Effector memory CD8-positive, alpha-beta T cell (primary cell): ENCODE measurements at regions not wholly inside any gene's neighbourhood (a gene's known extent, or its start where the extent isn't known, plus 50 kb on each side); places are given as distances from the start of the nearest gene placed in this dataset.

Experiments used
- ATAC-seq: fragments of 150-1000 bp; cut with Tn5 transposase; replicated peaks from 2 replicates; pipeline ENCODE4 v1.10.0; 2021; ENCODE audit warnings: mild to moderate bottlenecking, moderate library complexity
- DNase-seq, 3 experiments: peaks; one replicate each; pipeline ENCODE4 v3.0.0; 2021
- H3K27ac Mint-ChIP-seq, 2 donors: one replicate each; pipeline ENCODE4 v1.8.0; 2022; ENCODE audit warnings: mild to moderate bottlenecking in 2 of 2, mixed read lengths in 2 of 2, moderate library complexity in 2 of 2
- H3K27me3 Mint-ChIP-seq, 2 donors: one replicate each; pipeline ENCODE4 v1.8.0; 2022; ENCODE audit warnings: mixed read lengths in 2 of 2
- H3K36me3 Mint-ChIP-seq: one replicate; pipeline ENCODE4 v1.8.0; 2022; ENCODE audit warnings: mild to moderate bottlenecking, moderate library complexity, mixed read lengths; ENCODE audit not compliant: insufficient read depth
- H3K4me1 Mint-ChIP-seq, 2 donors: one replicate each; pipeline ENCODE4 v1.8.0; 2022; ENCODE audit warnings: low read depth in 2 of 2, mixed read lengths in 2 of 2
- H3K4me3 Mint-ChIP-seq, 2 donors: one replicate each; pipeline ENCODE4 v1.8.0; 2022; ENCODE audit warnings: mild to moderate bottlenecking in 2 of 2, mixed read lengths in 2 of 2, moderate library complexity in 2 of 2
- H3K9me3 Mint-ChIP-seq, 2 donors: one replicate each; pipeline ENCODE4 v1.8.0; 2022; ENCODE audit warnings: mixed read lengths in 2 of 2

DNA sequence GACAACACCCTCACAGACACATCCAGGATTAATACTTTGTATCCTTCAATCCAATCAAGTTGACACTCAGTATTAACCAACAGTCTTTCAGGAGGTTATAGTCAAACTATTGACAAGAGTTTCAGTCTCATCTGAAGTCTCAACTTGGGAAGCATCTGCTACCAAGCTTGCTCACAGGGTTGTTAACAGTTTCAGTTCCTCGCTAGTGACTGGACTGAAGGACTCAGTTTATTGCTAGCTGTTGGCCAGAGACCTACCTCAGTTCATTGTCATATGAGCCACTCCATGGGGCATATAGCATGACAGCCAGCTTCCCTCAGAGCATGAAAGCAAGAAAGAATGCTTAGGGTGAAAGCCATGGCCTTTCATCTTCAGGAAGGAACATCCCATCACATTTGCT lies 228.6 kb downstream of the EPHA4 start:
- no peak for DNase-seq
- Mint-ChIP-seq H3K9me3 (no peaks in the 10 kb centered on the region), H3K27me3 (peaks cover 24 to 33% of the 10 kb centered on the region in 2 donors), H3K4me3 (no peak overlapping the region), H3K36me3 (peaks cover 3% of the 10 kb centered on the region), H3K4me1 (no peaks in the 10 kb centered on the region), H3K27ac (no peak overlapping the region)
- ATAC-seq = no peak

DNA sequence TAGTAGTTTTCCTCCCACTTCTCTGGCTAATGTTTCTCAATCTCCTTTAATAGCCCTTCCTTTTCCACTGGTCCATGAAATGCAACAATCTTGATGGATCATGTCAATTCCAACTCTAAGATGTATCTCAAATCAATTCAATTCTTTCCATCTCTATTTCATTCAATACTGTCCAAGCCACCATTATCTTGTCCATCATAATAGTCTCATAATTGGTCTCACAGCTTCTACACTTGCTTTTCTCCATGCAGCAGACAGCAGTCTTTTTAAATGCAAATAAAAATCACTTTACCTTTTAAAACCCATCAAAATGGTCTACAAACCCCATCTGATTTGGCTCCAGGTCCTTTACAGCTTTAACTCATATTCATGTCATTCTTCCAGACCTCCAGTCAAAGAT lies 226.6 kb downstream of the EPHA4 start:
- no peak overlapping the region for H3K27ac Mint-ChIP-seq
- H3K36me3 Mint-ChIP-seq = peaks cover 3% of the 10 kb centered on the region
- no peaks in the 10 kb centered on the region for H3K4me1 Mint-ChIP-seq
- no peak for DNase-seq
- ATAC-seq = no peak
- no peaks in the 10 kb centered on the region for H3K9me3 Mint-ChIP-seq
- no peak overlapping the region for H3K4me3 Mint-ChIP-seq
- peaks cover 31 to 44% of the 10 kb centered on the region in 2 donors for H3K27me3 Mint-ChIP-seq

DNA sequence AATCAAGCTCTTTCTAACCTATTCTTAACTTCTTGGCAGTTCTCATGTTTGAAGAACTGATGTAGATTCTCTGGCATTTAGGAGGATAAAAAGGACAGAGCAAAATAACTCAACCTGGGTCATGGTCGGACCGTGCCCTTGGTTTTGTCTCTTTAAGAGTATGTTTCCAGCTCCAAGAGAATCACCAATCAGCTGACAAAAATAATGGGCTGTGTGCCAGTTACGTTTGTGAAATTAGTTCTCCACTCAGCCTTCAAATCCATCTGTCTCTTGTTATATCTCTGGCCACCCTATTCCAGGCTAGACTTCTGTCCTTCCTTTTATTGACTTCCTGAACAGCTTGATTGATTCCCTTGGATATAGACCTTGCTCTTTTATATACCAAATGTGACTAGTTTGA lies 225.7 kb downstream of the EPHA4 start:
- no peaks in the 10 kb centered on the region for H3K9me3 Mint-ChIP-seq
- peaks cover 3% of the 10 kb centered on the region for H3K36me3 Mint-ChIP-seq
- peaks cover 31 to 44% of the 10 kb centered on the region in 2 donors for H3K27me3 Mint-ChIP-seq
- H3K4me1 Mint-ChIP-seq = no peaks in the 10 kb centered on the region
- no peak overlapping the region for H3K27ac Mint-ChIP-seq
- DNase-seq = no peak
- ATAC-seq = no peak
- H3K4me3 Mint-ChIP-seq = no peak overlapping the region

DNA sequence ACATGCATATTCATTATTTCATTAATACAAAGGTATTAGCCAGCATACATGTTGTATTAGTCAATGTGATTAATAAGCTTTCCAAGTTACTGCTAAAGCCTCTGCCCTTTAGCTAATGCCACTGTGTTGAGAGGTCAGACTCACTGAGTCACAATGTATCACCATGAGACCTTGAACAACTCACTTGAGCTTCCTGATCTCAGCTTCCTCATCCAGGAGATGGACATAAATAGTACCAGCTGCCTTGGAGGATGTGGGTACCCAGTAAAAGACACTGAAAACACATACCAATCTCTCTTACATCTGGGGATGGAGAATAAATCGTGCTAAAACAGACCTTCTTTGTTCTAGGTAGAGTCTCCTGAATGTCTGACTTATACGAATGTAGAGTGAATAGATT lies 224.6 kb downstream of the EPHA4 start:
- no peak for ATAC-seq
- Mint-ChIP-seq H3K4me1 (no peaks in the 10 kb centered on the region), H3K36me3 (peaks cover 3% of the 10 kb centered on the region), H3K4me3 (no peak overlapping the region), H3K9me3 (no peaks in the 10 kb centered on the region), H3K27ac (no peak overlapping the region), H3K27me3 (peaks cover 34 to 48% of the 10 kb centered on the region in 2 donors)
- no peak for DNase-seq

DNA sequence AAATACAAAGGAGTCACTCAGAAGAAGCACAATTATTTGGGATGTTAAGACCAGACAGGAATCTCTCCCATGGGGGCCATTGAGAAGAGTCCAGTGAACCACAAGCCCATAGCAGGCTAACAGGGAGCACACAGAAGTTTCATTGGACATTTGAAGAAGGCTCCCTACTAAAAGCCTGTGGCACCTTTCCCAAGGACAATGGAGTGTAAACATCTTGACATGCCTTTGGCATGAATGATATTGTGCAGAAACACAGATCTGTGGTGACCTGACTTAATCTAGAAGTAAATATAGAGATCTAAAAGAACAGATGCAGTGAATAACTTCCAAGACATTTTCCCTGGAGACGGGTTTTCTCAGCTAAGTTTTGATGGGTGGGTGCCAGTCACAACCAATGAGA lies 221.5 kb downstream of the EPHA4 start:
- peaks cover 0 to 2% of the 10 kb centered on the region in 2 donors for H3K9me3 Mint-ChIP-seq
- no peak for DNase-seq
- no peaks in the 10 kb centered on the region for H3K4me1 Mint-ChIP-seq
- peaks cover 3% of the 10 kb centered on the region for H3K36me3 Mint-ChIP-seq
- ATAC-seq = no peak
- no peak overlapping the region for H3K27ac Mint-ChIP-seq
- no peak overlapping the region for H3K4me3 Mint-ChIP-seq
- peaks cover 46 to 50% of the 10 kb centered on the region in 2 donors for H3K27me3 Mint-ChIP-seq

DNA sequence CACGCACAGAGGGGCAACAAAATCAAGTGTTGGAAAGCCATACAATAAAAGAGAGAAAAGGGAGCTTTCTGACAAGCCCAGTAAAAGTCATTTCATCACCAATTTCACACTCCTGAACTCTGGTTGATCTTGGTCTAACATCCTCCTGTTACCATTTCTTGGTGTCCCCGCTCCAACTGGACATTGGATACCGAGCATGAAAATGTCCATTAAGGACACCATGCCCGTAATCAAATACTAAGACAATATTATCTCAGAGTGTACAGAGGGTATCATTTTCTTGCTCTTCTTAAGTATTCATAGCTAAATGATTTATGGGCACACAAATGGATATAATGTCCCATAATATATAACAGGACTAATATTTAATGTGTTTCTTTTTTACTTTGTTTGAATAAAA lies 218.9 kb downstream of the EPHA4 start:
- Mint-ChIP-seq H3K27me3 (peaks cover 32 to 41% of the 10 kb centered on the region in 2 donors), H3K27ac (no peak overlapping the region), H3K9me3 (peaks cover 0 to 2% of the 10 kb centered on the region in 2 donors), H3K4me3 (no peak overlapping the region), H3K36me3 (peaks cover 2% of the 10 kb centered on the region), H3K4me1 (no peaks in the 10 kb centered on the region)
- DNase-seq (no peak), ATAC-seq (no peak)

DNA sequence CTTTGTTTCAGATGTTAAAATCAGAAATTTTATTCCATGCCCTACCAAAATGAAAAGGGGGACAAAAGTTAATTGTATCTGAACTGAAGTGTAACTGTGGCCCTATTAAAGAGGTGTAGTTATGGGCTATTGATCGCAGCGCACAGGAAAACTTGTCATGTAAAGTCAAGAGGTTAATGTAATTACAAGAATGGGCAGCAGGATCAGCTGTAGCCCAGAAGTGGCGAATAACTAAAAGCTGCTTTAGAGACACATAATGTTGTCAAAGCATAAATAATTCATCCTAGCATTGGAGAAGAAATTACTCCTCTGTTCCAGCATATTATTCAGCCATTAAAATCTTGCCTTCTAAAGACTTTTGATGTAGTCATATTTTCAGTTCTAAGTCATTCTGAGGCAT lies 211.8 kb downstream of the EPHA4 start:
- Mint-ChIP-seq H3K9me3 (no peaks in the 10 kb centered on the region), H3K27me3 (peaks cover 9 to 19% of the 10 kb centered on the region in 2 donors), H3K27ac (no peak overlapping the region), H3K4me1 (no peaks in the 10 kb centered on the region), H3K36me3 (no peaks in the 10 kb centered on the region), H3K4me3 (no peak overlapping the region)
- no peak for DNase-seq
- ATAC-seq = no peak

DNA sequence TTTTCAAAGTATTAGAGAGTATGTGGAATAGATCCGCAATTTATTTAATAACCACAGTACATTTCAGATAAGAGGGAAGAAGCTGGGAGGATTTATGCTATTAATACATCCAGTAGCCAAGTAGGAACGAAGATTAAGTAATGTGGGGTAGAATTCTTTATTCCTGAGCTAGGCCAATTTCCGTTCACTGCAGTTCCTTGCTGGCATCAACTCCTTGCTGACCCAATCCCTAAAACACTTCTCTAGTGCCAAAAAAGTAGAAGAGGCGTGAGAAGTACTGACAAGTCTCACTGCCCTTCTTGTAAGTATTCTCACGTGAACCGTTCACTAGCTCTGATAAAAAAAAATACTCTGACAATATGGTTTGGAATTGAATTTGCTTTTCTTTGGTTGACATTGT lies 211.4 kb downstream of the EPHA4 start:
- Mint-ChIP-seq H3K27me3 (peaks cover 9 to 18% of the 10 kb centered on the region in 2 donors), H3K4me1 (no peaks in the 10 kb centered on the region), H3K9me3 (no peaks in the 10 kb centered on the region), H3K4me3 (no peak overlapping the region), H3K27ac (no peak overlapping the region), H3K36me3 (no peaks in the 10 kb centered on the region)
- DNase-seq (no peak), ATAC-seq (no peak)

DNA sequence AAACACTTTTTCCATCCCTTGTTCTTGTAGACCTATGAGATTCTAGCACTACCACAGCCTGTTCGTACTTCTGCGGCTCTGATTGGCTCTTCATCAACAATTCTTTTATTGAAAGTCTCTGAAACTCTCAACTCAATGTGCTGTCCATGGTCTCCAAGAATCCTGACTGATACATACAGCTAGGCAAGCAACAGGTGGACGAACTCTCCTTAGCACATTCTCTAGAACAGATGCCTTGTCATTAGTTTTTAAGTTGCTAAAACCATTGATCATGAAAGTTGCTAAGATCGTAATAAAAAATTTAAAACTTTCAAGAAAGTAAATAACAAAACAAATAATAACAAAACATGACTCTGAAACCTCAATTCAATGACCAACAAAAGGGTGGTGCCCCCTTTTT lies 210.5 kb downstream of the EPHA4 start:
- Mint-ChIP-seq H3K4me3 (no peak overlapping the region), H3K9me3 (no peaks in the 10 kb centered on the region), H3K36me3 (no peaks in the 10 kb centered on the region), H3K27ac (no peak overlapping the region), H3K27me3 (peaks cover 9 to 12% of the 10 kb centered on the region in 2 donors), H3K4me1 (no peaks in the 10 kb centered on the region)
- no peak for DNase-seq
- no peak for ATAC-seq

DNA sequence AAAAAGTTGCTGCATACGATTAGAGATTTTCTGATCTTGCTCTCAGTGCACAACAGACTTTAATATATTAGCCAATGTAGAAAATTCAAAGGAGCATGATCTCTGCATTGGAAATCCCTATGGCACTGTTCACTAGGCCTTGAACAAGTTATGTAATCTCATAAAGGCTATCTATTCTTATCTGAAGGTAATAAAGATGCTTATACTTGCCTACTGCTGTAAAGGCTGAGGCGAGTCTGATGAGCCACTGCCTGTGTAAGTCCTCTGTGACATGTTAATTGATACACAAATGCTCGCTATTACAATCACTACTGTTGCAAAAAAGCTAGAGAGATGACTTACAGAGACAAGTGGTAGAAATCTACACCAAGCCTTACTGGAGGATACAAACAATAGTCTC lies 207.4 kb downstream of the EPHA4 start:
- Mint-ChIP-seq H3K36me3 (no peaks in the 10 kb centered on the region), H3K9me3 (no peaks in the 10 kb centered on the region), H3K4me3 (no peak overlapping the region), H3K27me3 (peaks cover 4 to 15% of the 10 kb centered on the region in 2 donors), H3K4me1 (no peaks in the 10 kb centered on the region), H3K27ac (no peak overlapping the region)
- no peak for ATAC-seq
- no peak for DNase-seq
